Vagina (tissue), 2 donors: ENCODE measurements at regions not wholly inside any gene's neighbourhood (a gene's known extent, or its start where the extent isn't known, plus 50 kb on each side); places are given as distances from the start of the nearest gene placed in this dataset.

Experiments used
- DNase-seq, 2 donors: peaks; one replicate each; pipeline ENCODE4 v3.0.0-alpha.2; 2017; ENCODE audit errors: extremely low spot score in 2 of 2
- H3K27ac ChIP-seq: fragments of 200-600 bp; sonication (generic); one replicate; pipeline ENCODE4 v1.5.1; 2019
- H3K27me3 ChIP-seq: fragments of 200-600 bp; sonication (generic); one replicate; pipeline ENCODE4 v1.5.1; 2019
- H3K36me3 ChIP-seq, 2 donors: fragments of 200-600 bp; sonication (generic); one replicate each; pipeline ENCODE4 v1.5.1; 2017 to 2019
- H3K4me1 ChIP-seq: fragments of 200-600 bp; sonication (generic); one replicate; pipeline ENCODE4 v1.5.1; 2019
- H3K4me3 ChIP-seq, 2 donors: fragments of 200-600 bp; sonication (generic); 1 replicate in 1 of 2; 2 replicates in 1 of 2; pipeline ENCODE4 v1.5.1; 2016 to 2019
- H3K9me3 ChIP-seq: fragments of 200-600 bp; sonication (generic); one replicate; pipeline ENCODE4 v1.5.1; 2019
- CTCF ChIP-seq, 3 experiments: fragments of 450-650 bp in 2 of 3; fragments of 200-600 bp in 1 of 3; sonication (generic) in 1 of 3; IDR thresholded peaks; one replicate each; pipeline ENCODE4 v1.5.1; 2017 to 2019; ENCODE audit warnings: antibody characterized with exemption in 3 of 3, mild to moderate bottlenecking in 2 of 3, moderate library complexity in 2 of 3
- POLR2A ChIP-seq, 2 donors: fragments of 450-650 bp; IDR thresholded peaks; one replicate each; pipeline ENCODE4 v1.6.1; 2017; ENCODE audit warnings: antibody characterized with exemption in 2 of 2, mild to moderate bottlenecking in 2 of 2, moderate library complexity in 2 of 2
- POLR2AphosphoS5 ChIP-seq, 2 donors: sonication (generic); formaldehyde crosslinking; IDR thresholded peaks; one replicate each; pipeline ENCODE4 v1.9.0; 2017; ENCODE audit warnings: antibody characterized with exemption in 2 of 2, mild to moderate bottlenecking in 2 of 2, low read depth in 1 of 2; ENCODE audit not compliant: insufficient read depth in 1 of 2
- intact Hi-C: fragments of 100-400 bp; cut with DNase I; formaldehyde crosslinking; loops from one replicate; pipeline ENCODE4 v1.15.1; 2023

- peaks cover 30% of the 10 kb centered on the region for H3K4me1 ChIP-seq
- no peak for DNase-seq
- H3K4me3 ChIP-seq: no peak overlapping the region
- H3K9me3 ChIP-seq: no peaks in the 10 kb centered on the region
- no peaks in the 10 kb centered on the region for H3K27me3 ChIP-seq
- intact Hi-C loops: no loop called here
- TF ChIP-seq POLR2A (IDR thresholded peaks at IDR 0.05) (no peak), POLR2AphosphoS5 (IDR thresholded peaks at IDR 0.05; ENCODE audit: insufficient read depth in 1 of 2, low read depth in 1 of 2) (no peak), CTCF (IDR thresholded peaks at IDR 0.05) (no peak)
- no peaks in the 10 kb centered on the region for H3K36me3 ChIP-seq
- peak overlapping the region; percentile 22 for H3K27ac ChIP-seq
Measured at GRCh38 chr18:23373570-23373969, 79.5 kb upstream of the RIOK3 start.

GRCh38 chr18:23377669-23378301 is 75.3 kb upstream of the RIOK3 start:
- TF ChIP-seq POLR2AphosphoS5 (IDR thresholded peaks at IDR 0.05; ENCODE audit: insufficient read depth in 1 of 2, low read depth in 1 of 2) (peak in 1 of 2 donors; percentile 88), POLR2A (IDR thresholded peaks at IDR 0.05) (no peak)
- Histone ChIP-seq H3K4me3 (no peak overlapping the region), H3K27me3 (no peaks in the 10 kb centered on the region), H3K27ac (peak overlapping the region; percentile 91), H3K4me1 (peaks cover 36% of the 10 kb centered on the region), H3K9me3 (no peaks in the 10 kb centered on the region), H3K36me3 (no peaks in the 10 kb centered on the region)
- no peak for DNase-seq
- intact Hi-C loops: loop anchor here (5.0 kb wide), 1 partner anchor 240 kb away; the partner anchor contains the start of gene CABLES1

- H3K27ac ChIP-seq: peak overlapping the region; percentile 91
- DNase-seq: no peak
- peaks cover 34% of the 10 kb centered on the region for H3K4me1 ChIP-seq
- H3K36me3 ChIP-seq: no peaks in the 10 kb centered on the region
- TF ChIP-seq POLR2AphosphoS5 (IDR thresholded peaks at IDR 0.05; ENCODE audit: insufficient read depth in 1 of 2, low read depth in 1 of 2) (no peak), CTCF (IDR thresholded peaks at IDR 0.05) (no peak), POLR2A (IDR thresholded peaks at IDR 0.05) (no peak)
- H3K27me3 ChIP-seq: no peaks in the 10 kb centered on the region
- H3K4me3 ChIP-seq: no peak overlapping the region
- no peaks in the 10 kb centered on the region for H3K9me3 ChIP-seq
- intact Hi-C loops: loop anchor here (5.0 kb wide), 1 partner anchor 241 kb away; the partner anchor contains the start of gene CABLES1
Measured at GRCh38 chr18:23378302-23378686, 74.8 kb upstream of the RIOK3 start.

- Histone ChIP-seq H3K9me3 (no peaks in the 10 kb centered on the region), H3K27me3 (no peaks in the 10 kb centered on the region), H3K36me3 (no peaks in the 10 kb centered on the region), H3K27ac (no peak overlapping the region), H3K4me3 (no peak overlapping the region), H3K4me1 (peaks cover 30% of the 10 kb centered on the region)
- TF ChIP-seq POLR2AphosphoS5 (IDR thresholded peaks at IDR 0.05; ENCODE audit: insufficient read depth in 1 of 2, low read depth in 1 of 2): no peak
- TF ChIP-seq POLR2A (IDR thresholded peaks at IDR 0.05): no peak
- TF ChIP-seq CTCF (IDR thresholded peaks at IDR 0.05): no peak
- DNase-seq: no peak
- intact Hi-C loops: loop anchor here (5.0 kb wide), 1 partner anchor 652 kb away; no protein-coding TSS in a partner anchor
Measured at GRCh38 chr18:23380001-23380550, 73.0 kb upstream of the RIOK3 start.

- H3K27ac ChIP-seq: no peak overlapping the region
- H3K27me3 ChIP-seq: no peaks in the 10 kb centered on the region
- no peaks in the 10 kb centered on the region for H3K36me3 ChIP-seq
- H3K4me3 ChIP-seq: no peak overlapping the region
- no peaks in the 10 kb centered on the region for H3K9me3 ChIP-seq
- intact Hi-C loops: loop anchor here (5.0 kb wide), 1 partner anchor 651 kb away; no protein-coding TSS in a partner anchor
- no peak for TF ChIP-seq POLR2A (IDR thresholded peaks at IDR 0.05)
- no peak for TF ChIP-seq POLR2AphosphoS5 (IDR thresholded peaks at IDR 0.05; ENCODE audit: insufficient read depth in 1 of 2, low read depth in 1 of 2)
- no peak for TF ChIP-seq CTCF (IDR thresholded peaks at IDR 0.05)
- peaks cover 26% of the 10 kb centered on the region for H3K4me1 ChIP-seq
- DNase-seq: no peak
Measured at GRCh38 chr18:23380817-23381216, 72.3 kb upstream of the RIOK3 start.
